ENCODE measurements at regions not wholly inside any gene's neighbourhood (a gene's known extent, or its start where the extent isn't known, plus 50 kb on each side); places are given as distances from the start of the nearest gene placed in this dataset.

DNA sequence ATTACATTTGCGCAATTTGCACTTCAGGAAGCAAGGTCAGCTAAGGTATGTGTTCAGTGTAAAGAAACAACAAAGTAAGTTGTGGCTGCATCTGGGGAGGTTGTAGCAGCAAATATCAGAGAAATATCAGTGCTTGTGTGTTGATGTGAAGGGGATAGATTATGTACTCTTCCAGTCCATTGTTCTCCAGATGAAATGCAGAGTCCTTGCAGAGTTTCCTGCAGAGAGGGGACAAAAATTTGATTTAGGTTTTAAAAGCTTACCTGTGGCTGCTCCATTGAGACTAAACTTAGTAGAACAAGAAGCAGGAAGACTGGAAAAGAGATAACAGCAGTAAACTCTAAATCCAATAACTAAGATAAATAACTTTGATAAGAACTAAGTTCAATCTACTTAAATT is 952.2 kb downstream of the CDH18 start:
- Histone ChIP-seq H3K27ac (no peak overlapping the region), H3K27me3 (no peaks in the 10 kb centered on the region), H3K4me3 (no peak overlapping the region), H3K4me1 (no peaks in the 10 kb centered on the region), H3K36me3 (no peaks in the 10 kb centered on the region), H3K9me3 (no peaks in the 10 kb centered on the region)
- TF ChIP-seq, protein P1, sequence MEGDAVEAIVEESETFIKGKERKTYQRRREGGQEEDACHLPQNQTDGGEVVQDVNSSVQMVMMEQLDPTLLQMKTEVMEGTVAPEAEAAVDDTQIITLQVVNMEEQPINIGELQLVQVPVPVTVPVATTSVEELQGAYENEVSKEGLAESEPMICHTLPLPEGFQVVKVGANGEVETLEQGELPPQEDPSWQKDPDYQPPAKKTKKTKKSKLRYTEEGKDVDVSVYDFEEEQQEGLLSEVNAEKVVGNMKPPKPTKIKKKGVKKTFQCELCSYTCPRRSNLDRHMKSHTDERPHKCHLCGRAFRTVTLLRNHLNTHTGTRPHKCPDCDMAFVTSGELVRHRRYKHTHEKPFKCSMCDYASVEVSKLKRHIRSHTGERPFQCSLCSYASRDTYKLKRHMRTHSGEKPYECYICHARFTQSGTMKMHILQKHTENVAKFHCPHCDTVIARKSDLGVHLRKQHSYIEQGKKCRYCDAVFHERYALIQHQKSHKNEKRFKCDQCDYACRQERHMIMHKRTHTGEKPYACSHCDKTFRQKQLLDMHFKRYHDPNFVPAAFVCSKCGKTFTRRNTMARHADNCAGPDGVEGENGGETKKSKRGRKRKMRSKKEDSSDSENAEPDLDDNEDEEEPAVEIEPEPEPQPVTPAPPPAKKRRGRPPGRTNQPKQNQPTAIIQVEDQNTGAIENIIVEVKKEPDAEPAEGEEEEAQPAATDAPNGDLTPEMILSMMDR (IDR thresholded peaks at IDR 0.05 in 4 of 5, conservative IDR thresholded peaks at IDR 0.05 in 1 of 5), result no peak
- no peak for TF ChIP-seq POLR2A (IDR thresholded peaks at IDR 0.05)
- ATAC-seq (no peak), DNase-seq (no peak)
- in situ Hi-C loops (cut with MboI; ENCODE audit: low sequenced_read_pairs in 4 of 4), result no loop called here
- intact Hi-C loops (cut with DNase I; ENCODE audit: low total_unique reads), result no loop called here

- ATAC-seq (no peak), DNase-seq (no peak)
- Histone ChIP-seq H3K4me3 (no peak overlapping the region), H3K9me3 (no peaks in the 10 kb centered on the region), H3K4me1 (no peaks in the 10 kb centered on the region), H3K36me3 (no peaks in the 10 kb centered on the region), H3K27ac (no peak overlapping the region), H3K27me3 (no peaks in the 10 kb centered on the region)
- intact Hi-C loops (cut with DNase I; ENCODE audit: low total_unique reads) (no loop called here), in situ Hi-C loops (cut with MboI; ENCODE audit: low sequenced_read_pairs in 4 of 4) (no loop called here)
- TF ChIP-seq POLR2A (IDR thresholded peaks at IDR 0.05), result no peak
- TF ChIP-seq, protein P1 (IDR thresholded peaks at IDR 0.05 in 4 of 5, conservative IDR thresholded peaks at IDR 0.05 in 1 of 5), result no peak
These were observed 945.9 kb downstream of the CDH18 start for GRCh38 chr5:19042106-19042505.

- no peaks in the 10 kb centered on the region for H3K36me3 ChIP-seq
- H3K27ac ChIP-seq, result no peak overlapping the region
- H3K4me3 ChIP-seq, result no peak overlapping the region
- intact Hi-C loops (cut with DNase I; ENCODE audit: low total_unique reads) (no loop called here), in situ Hi-C loops (cut with MboI; ENCODE audit: low sequenced_read_pairs in 4 of 4) (no loop called here)
- no peak for DNase-seq
- no peak for ATAC-seq
- no peaks in the 10 kb centered on the region for H3K27me3 ChIP-seq
- no peak for TF ChIP-seq POLR2A (IDR thresholded peaks at IDR 0.05)
- TF ChIP-seq, protein P1 (IDR thresholded peaks at IDR 0.05 in 4 of 5, conservative IDR thresholded peaks at IDR 0.05 in 1 of 5), result no peak
- H3K9me3 ChIP-seq, result no peaks in the 10 kb centered on the region
- no peaks in the 10 kb centered on the region for H3K4me1 ChIP-seq
These were observed 943.7 kb downstream of the CDH18 start for GRCh38 chr5:19044311-19044710.

GRCh38 chr5:19044931-19045695 is 942.9 kb downstream of the CDH18 start:
- no peak for ATAC-seq
- Histone ChIP-seq H3K27me3 (no peaks in the 10 kb centered on the region), H3K27ac (no peak overlapping the region), H3K36me3 (no peaks in the 10 kb centered on the region), H3K4me3 (no peak overlapping the region), H3K9me3 (no peaks in the 10 kb centered on the region), H3K4me1 (no peaks in the 10 kb centered on the region)
- in situ Hi-C loops (cut with MboI; ENCODE audit: low sequenced_read_pairs in 4 of 4), result no loop called here
- no peak for TF ChIP-seq POLR2A (IDR thresholded peaks at IDR 0.05)
- TF ChIP-seq, protein P1 (IDR thresholded peaks at IDR 0.05 in 4 of 5, conservative IDR thresholded peaks at IDR 0.05 in 1 of 5), result no peak
- no peak for DNase-seq
- intact Hi-C loops (cut with DNase I; ENCODE audit: low total_unique reads), result no loop called here

- no peaks in the 10 kb centered on the region for H3K4me1 ChIP-seq
- no peaks in the 10 kb centered on the region for H3K36me3 ChIP-seq
- H3K9me3 ChIP-seq, result no peaks in the 10 kb centered on the region
- H3K27me3 ChIP-seq, result no peaks in the 10 kb centered on the region
- intact Hi-C loops (cut with DNase I; ENCODE audit: low total_unique reads), result no loop called here
- DNase-seq (no peak), ATAC-seq (no peak)
- H3K27ac ChIP-seq, result no peak overlapping the region
- TF ChIP-seq, protein P1 (IDR thresholded peaks at IDR 0.05 in 4 of 5, conservative IDR thresholded peaks at IDR 0.05 in 1 of 5), result no peak
- TF ChIP-seq POLR2A (IDR thresholded peaks at IDR 0.05), result no peak
- no peak overlapping the region for H3K4me3 ChIP-seq
- in situ Hi-C loops (cut with MboI; ENCODE audit: low sequenced_read_pairs in 4 of 4), result no loop called here
These were observed 940.7 kb downstream of the CDH18 start for GRCh38 chr5:19047277-19047676.
